Fibroblast of lung (primary cell): ENCODE measurements at regions not wholly inside any gene's neighbourhood (a gene's known extent, or its start where the extent isn't known, plus 50 kb on each side); places are given as distances from the start of the nearest gene placed in this dataset.

Experiments
- EZH2 ChIP-seq: IDR thresholded peaks from 2 replicates; pipeline ENCODE4 v1.5.1; 2012; ENCODE audit warnings: low read length, control low read depth, mild to moderate bottlenecking; ENCODE audit errors: missing control alignments
- TF ChIP-seq, protein P1 (sequence below), 2 donors: IDR thresholded peaks in 1 of 2; conservative IDR thresholded peaks in 1 of 2; 1 replicate in 1 of 2; 2 replicates in 1 of 2; pipeline ENCODE4 v1.5.1; 2011 to 2012; ENCODE audit warnings: low read length in 2 of 2, control low read depth in 1 of 2, inconsistent platforms in 1 of 2, low read depth in 1 of 2, mild to moderate bottlenecking in 1 of 2

DNA sequence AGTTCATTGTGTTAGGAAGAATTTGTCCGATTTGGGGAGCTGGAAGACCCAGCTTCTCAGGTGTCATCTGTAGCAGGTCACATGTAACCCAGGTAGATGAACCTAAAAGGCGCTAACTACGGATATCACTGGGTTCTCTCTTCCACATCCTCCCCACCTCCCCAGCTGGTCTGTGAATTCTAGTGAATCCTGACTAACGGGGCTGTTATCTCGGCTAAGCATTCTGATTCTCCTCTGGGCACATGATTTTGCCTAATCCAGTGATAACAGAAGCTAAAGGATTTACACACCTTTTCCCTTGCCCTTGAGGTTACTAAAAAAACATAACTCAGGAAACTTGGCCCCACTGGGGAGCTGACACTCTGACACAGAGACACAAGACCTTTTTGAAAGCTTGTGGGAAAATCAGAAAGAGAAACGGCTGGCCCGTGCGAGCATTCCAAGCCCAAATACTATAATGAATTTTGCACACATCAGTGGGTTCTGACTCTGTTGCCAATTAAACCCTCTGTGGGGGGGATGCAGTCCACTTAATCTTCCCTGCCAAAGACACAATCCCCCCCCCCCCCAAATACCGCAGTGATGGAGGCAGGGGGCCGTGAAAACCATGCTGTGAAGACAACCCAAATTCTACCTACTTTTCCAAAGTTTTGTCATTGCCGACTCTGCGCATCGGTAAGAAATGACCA, 81.0 kb upstream of the FZD10 start:
- TF ChIP-seq EZH2: no peak
- TF ChIP-seq, protein P1, sequence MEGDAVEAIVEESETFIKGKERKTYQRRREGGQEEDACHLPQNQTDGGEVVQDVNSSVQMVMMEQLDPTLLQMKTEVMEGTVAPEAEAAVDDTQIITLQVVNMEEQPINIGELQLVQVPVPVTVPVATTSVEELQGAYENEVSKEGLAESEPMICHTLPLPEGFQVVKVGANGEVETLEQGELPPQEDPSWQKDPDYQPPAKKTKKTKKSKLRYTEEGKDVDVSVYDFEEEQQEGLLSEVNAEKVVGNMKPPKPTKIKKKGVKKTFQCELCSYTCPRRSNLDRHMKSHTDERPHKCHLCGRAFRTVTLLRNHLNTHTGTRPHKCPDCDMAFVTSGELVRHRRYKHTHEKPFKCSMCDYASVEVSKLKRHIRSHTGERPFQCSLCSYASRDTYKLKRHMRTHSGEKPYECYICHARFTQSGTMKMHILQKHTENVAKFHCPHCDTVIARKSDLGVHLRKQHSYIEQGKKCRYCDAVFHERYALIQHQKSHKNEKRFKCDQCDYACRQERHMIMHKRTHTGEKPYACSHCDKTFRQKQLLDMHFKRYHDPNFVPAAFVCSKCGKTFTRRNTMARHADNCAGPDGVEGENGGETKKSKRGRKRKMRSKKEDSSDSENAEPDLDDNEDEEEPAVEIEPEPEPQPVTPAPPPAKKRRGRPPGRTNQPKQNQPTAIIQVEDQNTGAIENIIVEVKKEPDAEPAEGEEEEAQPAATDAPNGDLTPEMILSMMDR (conservative IDR thresholded peaks at IDR 0.05 in 1 of 2, IDR thresholded peaks at IDR 0.05 in 1 of 2; ENCODE audit: low read depth in 1 of 2, low read length in 2 of 2): no peak
